ENCODE measurements at regions not wholly inside any gene's neighbourhood (a gene's known extent, or its start where the extent isn't known, plus 50 kb on each side); places are given as distances from the start of the nearest gene placed in this dataset.

DNA sequence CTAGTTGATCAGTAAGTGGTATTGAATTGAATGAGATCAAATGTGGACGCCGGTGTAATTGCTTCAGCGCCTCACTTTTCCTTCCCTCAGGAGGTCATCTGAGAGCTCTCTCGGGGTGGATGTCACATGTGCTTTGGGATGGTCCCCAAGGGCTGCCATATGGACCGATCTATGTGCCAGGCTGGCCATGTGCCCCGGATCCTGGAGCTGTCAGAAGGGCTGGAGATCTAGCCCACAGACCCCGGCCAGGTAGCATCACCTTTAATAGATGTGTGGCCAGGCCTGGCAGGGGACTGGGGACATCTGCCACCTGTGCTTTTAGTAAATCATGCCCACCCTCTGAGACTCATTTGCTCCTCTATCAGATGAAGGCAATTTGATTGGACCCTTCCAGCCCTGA, 95.3 kb upstream of the CRHR1 start:
- CTCF ChIA-PET: interaction anchor here (0.7 to 1.4 kb wide), 3 partner anchors 48 to 147 kb away, joined by 3 to 4 read pairs (median 4); no protein-coding TSS in a partner anchor
- POLR2A ChIA-PET: no interaction called here

DNA sequence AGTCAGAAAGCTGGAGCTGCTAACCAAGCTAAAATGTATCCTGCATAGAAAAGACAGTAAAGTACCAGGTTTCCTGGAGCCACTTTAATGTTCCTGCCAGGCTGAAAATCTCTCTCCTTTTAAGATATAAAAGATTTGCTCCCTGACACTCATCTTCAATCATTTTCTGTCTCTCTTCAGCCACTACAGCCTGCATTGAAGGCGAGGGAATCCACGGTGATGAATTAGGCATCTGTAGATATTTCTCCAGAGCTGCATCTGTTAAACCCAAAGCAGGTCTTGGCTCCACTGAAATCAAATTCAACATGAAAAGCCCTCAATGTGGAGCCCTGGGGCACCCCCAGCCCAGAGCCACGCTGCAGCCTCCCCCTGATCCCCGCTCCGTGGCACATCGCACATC, 94.7 kb upstream of the CRHR1 start:
- ChIA-PET POLR2A (no interaction called here), CTCF (interaction anchor here (0.6 to 1.2 kb wide), 3 partner anchors 49 to 146 kb away, joined by 3 to 4 read pairs (median 4); no protein-coding TSS in a partner anchor)
- no peaks in the 10 kb centered on the region for H3K9me3 ChIP-seq (ENCODE audit: control insufficient read depth, insufficient read depth, low read depth, low read length)
- H3K36me3 ChIP-seq (ENCODE audit: control insufficient read depth in 2 of 2, insufficient read depth in 1 of 2, low read length in 2 of 2): no peaks in the 10 kb centered on the region
- H3K4me3 ChIP-seq (ENCODE audit: low read depth, low read length): no peak overlapping the region
- no peak overlapping the region for H3K27ac ChIP-seq (ENCODE audit: extremely low read depth, low read depth, low read length)
- TF ChIP-seq SP2 (tag by site-specific recombination; IDR thresholded peaks at IDR 0.05): no peak
- H3K4me1 ChIP-seq (ENCODE audit: control insufficient read depth, insufficient read depth, low read length): no peaks in the 10 kb centered on the region

More for the DNA sequence above, 95.3 kb upstream of the CRHR1 start:
- Histone ChIP-seq H3K27ac (ENCODE audit: extremely low read depth, low read depth, low read length) (no peak overlapping the region), H3K4me3 (ENCODE audit: low read depth, low read length) (no peak overlapping the region), H3K4me1 (ENCODE audit: control insufficient read depth, insufficient read depth, low read length) (no peaks in the 10 kb centered on the region), H3K36me3 (ENCODE audit: control insufficient read depth in 2 of 2, insufficient read depth in 1 of 2, low read length in 2 of 2) (no peaks in the 10 kb centered on the region), H3K9me3 (ENCODE audit: control insufficient read depth, insufficient read depth, low read depth, low read length) (no peaks in the 10 kb centered on the region)
- TF ChIP-seq ZNF311 (tag by site-specific recombination; IDR thresholded peaks at IDR 0.05; ENCODE audit: borderline replicate concordance) (no peak), ZNF350 (tag by site-specific recombination; IDR thresholded peaks at IDR 0.05) (no peak), REPIN1 (tag by site-specific recombination; IDR thresholded peaks at IDR 0.05; ENCODE audit: low read depth) (no peak), ZNF785 (tag by site-specific recombination; IDR thresholded peaks at IDR 0.05) (no peak), ZNF76 (tag by site-specific recombination; IDR thresholded peaks at IDR 0.05; ENCODE audit: borderline replicate concordance, low read depth) (no peak)

DNA sequence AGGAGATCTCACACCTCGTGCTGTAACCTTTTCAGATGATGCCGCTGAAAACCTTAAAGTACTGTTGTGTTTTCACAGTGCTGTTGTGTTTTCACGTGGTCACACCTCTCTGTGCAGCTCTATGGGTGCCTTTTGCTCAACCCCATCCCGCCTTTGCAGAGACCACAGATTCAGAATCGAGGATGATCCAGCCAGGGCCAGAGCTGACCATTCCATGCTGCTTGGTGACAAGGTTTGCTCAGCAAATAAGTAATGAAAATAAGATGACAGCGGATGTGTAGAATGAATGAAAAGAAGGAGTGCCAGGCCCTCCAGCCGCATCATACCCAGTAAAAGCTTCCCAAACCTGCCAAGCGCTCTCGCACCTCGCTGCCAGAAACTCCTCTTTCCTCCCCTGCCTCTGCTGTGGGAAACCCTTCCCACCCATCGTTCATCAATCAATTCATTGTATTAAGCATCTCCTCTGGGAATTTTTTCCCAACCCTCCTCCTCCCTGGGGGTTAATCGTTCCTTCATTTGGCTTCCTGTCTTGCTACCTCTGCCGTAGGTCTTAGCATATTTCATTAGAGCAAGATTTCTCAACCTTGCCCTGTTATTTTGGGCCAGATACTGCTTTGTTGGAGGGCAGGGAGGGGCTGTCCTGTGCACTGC, 93.4 kb upstream of the CRHR1 start:
- TF ChIP-seq ZNF350 (tag by site-specific recombination; IDR thresholded peaks at IDR 0.05) (no peak), ZNF544 (tag by site-specific recombination; IDR thresholded peaks at IDR 0.05) (no peak), MYNN (tag by site-specific recombination; IDR thresholded peaks at IDR 0.05; ENCODE audit: borderline replicate concordance) (no peak), ZNF10 (tag by site-specific recombination; IDR thresholded peaks at IDR 0.05) (no peak), ZNF302 (tag by site-specific recombination; IDR thresholded peaks at IDR 0.05; ENCODE audit: low read depth) (no peak), ZNF202 (tag by site-specific recombination; IDR thresholded peaks at IDR 0.05; ENCODE audit: borderline replicate concordance) (no peak), TCF7L2 (IDR thresholded peaks at IDR 0.05; ENCODE audit: borderline replicate concordance, low read depth, low read length) (no peak), ZNF624 (tag by site-specific recombination; IDR thresholded peaks at IDR 0.05) (no peak)
- TF ChIP-seq, protein P1, sequence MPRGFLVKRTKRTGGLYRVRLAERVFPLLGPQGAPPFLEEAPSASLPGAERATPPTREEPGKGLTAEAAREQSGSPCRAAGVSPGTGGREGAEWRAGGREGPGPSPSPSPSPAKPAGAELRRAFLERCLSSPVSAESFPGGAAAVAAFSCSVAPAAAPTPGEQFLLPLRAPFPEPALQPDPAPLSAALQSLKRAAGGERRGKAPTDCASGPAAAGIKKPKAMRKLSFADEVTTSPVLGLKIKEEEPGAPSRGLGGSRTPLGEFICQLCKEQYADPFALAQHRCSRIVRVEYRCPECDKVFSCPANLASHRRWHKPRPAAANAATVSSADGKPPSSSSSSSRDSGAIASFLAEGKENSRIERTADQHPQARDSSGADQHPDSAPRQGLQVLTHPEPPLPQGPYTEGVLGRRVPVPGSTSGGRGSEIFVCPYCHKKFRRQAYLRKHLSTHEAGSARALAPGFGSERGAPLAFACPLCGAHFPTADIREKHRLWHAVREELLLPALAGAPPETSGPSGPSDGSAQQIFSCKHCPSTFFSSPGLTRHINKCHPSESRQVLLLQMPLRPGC (tag by site-specific recombination; IDR thresholded peaks at IDR 0.05): no peak
- CTCF ChIA-PET: interaction anchor here (0.6 kb wide), 1 partner anchor 309 kb away, joined by 3 read pairs; no protein-coding TSS in a partner anchor
- H3K4me1 ChIP-seq (ENCODE audit: control insufficient read depth, insufficient read depth, low read length): no peaks in the 10 kb centered on the region
- POLR2A ChIA-PET: no interaction called here
- H3K9me3 ChIP-seq (ENCODE audit: control insufficient read depth, insufficient read depth, low read depth, low read length): no peaks in the 10 kb centered on the region
- H3K27ac ChIP-seq (ENCODE audit: extremely low read depth, low read depth, low read length): no peak overlapping the region
- H3K36me3 ChIP-seq (ENCODE audit: control insufficient read depth in 2 of 2, insufficient read depth in 1 of 2, low read length in 2 of 2): no peaks in the 10 kb centered on the region
- no peak overlapping the region for H3K4me3 ChIP-seq (ENCODE audit: low read depth, low read length)

DNA sequence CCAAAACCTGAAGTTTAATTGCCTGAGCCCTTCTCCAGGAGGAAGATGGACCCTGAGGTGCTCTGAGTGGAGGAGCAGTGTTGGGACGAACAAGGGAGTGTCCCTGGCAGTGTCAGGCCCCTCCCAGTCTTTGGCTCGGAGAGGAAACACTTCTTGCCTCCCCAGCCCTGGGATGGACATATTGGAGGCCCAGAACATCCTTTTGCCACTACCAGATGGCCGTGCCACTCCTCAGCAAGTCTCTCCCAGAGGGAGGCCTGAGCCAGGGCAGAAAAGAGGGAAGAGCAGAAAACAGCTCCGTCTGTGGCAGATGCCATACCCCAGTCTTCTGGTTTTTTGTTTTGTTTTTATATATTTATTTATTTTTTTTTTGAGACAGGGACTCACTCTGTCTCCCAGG, 91.5 kb upstream of the CRHR1 start:
- no peaks in the 10 kb centered on the region for H3K9me3 ChIP-seq (ENCODE audit: control insufficient read depth, insufficient read depth, low read depth, low read length)
- no peaks in the 10 kb centered on the region for H3K36me3 ChIP-seq (ENCODE audit: control insufficient read depth in 2 of 2, insufficient read depth in 1 of 2, low read length in 2 of 2)
- no peaks in the 10 kb centered on the region for H3K4me1 ChIP-seq (ENCODE audit: control insufficient read depth, insufficient read depth, low read length)
- H3K4me3 ChIP-seq (ENCODE audit: low read depth, low read length): no peak overlapping the region
- CTCF ChIA-PET: interaction anchor here (0.6 kb wide), 1 partner anchor 140 kb away, joined by 3 read pairs; no protein-coding TSS in a partner anchor
- POLR2A ChIA-PET: interaction anchor here (0.6 kb wide), 1 partner anchor 14 kb away, joined by 3 read pairs; no protein-coding TSS in a partner anchor
- H3K27ac ChIP-seq (ENCODE audit: extremely low read depth, low read depth, low read length): no peak overlapping the region
- TF ChIP-seq, protein P2, sequence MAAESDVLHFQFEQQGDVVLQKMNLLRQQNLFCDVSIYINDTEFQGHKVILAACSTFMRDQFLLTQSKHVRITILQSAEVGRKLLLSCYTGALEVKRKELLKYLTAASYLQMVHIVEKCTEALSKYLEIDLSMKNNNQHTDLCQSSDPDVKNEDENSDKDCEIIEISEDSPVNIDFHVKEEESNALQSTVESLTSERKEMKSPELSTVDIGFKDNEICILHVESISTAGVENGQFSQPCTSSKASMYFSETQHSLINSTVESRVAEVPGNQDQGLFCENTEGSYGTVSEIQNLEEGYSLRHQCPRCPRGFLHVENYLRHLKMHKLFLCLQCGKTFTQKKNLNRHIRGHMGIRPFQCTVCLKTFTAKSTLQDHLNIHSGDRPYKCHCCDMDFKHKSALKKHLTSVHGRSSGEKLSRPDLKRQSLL (tag by site-specific recombination; IDR thresholded peaks at IDR 0.05): no peak
- no peak for TF ChIP-seq GLIS2 (tag by site-specific recombination; IDR thresholded peaks at IDR 0.05)
- no peak for TF ChIP-seq ZNF785 (tag by site-specific recombination; IDR thresholded peaks at IDR 0.05)
- TF ChIP-seq, protein P3, sequence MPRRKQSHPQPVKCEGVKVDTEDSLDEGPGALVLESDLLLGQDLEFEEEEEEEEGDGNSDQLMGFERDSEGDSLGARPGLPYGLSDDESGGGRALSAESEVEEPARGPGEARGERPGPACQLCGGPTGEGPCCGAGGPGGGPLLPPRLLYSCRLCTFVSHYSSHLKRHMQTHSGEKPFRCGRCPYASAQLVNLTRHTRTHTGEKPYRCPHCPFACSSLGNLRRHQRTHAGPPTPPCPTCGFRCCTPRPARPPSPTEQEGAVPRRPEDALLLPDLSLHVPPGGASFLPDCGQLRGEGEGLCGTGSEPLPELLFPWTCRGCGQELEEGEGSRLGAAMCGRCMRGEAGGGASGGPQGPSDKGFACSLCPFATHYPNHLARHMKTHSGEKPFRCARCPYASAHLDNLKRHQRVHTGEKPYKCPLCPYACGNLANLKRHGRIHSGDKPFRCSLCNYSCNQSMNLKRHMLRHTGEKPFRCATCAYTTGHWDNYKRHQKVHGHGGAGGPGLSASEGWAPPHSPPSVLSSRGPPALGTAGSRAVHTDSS (tag by site-specific recombination; IDR thresholded peaks at IDR 0.05): no peak
- TF ChIP-seq ZBTB48 (tag by site-specific recombination; IDR thresholded peaks at IDR 0.05): no peak
- TF ChIP-seq ZNF777 (tag by site-specific recombination; IDR thresholded peaks at IDR 0.05; ENCODE audit: borderline replicate concordance): no peak
- no peak for TF ChIP-seq ZNF423 (tag by site-specific recombination; IDR thresholded peaks at IDR 0.05)

Data from HEK293 (cell line).